Lung (tissue), 11 donors: ENCODE measurements at regions not wholly inside any gene's neighbourhood (a gene's known extent, or its start where the extent isn't known, plus 50 kb on each side); places are given as distances from the start of the nearest gene placed in this dataset.

Source experiments
- ATAC-seq: fragments of 200-7000 bp; cut with Tn5 transposase; one replicate; pipeline ENCODE4 v1.9.1; 2020; ENCODE audit warnings: moderate number of reproducible peaks; ENCODE audit not compliant: insufficient read depth, low FRiP score
- DNase-seq, 3 donors: peaks; one replicate each; pipeline ENCODE4 v3.0.0-alpha.2; 2013 to 2017
- H3K27ac ChIP-seq, 2 donors: one replicate each; pipeline ENCODE4 v1.5.1; 2013; ENCODE audit warnings: mild to moderate bottlenecking in 2 of 2, moderate library complexity in 2 of 2, control low read depth in 1 of 2, inconsistent platforms in 1 of 2, low read depth in 1 of 2, low read length in 1 of 2
- H3K27me3 ChIP-seq, 3 donors: one replicate each; pipeline ENCODE4 v1.5.1; 2013; ENCODE audit warnings: low read length in 2 of 3; ENCODE audit not compliant: control insufficient read depth in 3 of 3, insufficient read depth in 3 of 3
- H3K36me3 ChIP-seq, 4 donors: one replicate each; pipeline ENCODE4 v1.5.1; 2013; ENCODE audit warnings: low read length in 4 of 4, mild to moderate bottlenecking in 1 of 4, moderate library complexity in 1 of 4; ENCODE audit not compliant: control insufficient read depth in 4 of 4, insufficient read depth in 4 of 4
- H3K4me1 ChIP-seq, 5 donors: one replicate each; pipeline ENCODE4 v1.5.1; 2013; ENCODE audit warnings: low read length in 5 of 5, mild to moderate bottlenecking in 2 of 5, moderate library complexity in 1 of 5; ENCODE audit not compliant: control insufficient read depth in 5 of 5, insufficient read depth in 5 of 5
- H3K4me3 ChIP-seq: one replicate; pipeline ENCODE4 v1.5.1; 2013; ENCODE audit warnings: mild to moderate bottlenecking, control low read depth, moderate library complexity
- H3K9ac ChIP-seq, 2 donors: one replicate each; pipeline ENCODE4 v1.5.1; 2013; ENCODE audit warnings: low read length in 2 of 2, control low read depth in 1 of 2; ENCODE audit not compliant: insufficient read depth in 1 of 2
- H3K9me3 ChIP-seq, 4 donors: one replicate each; pipeline ENCODE4 v1.5.1; 2013; ENCODE audit warnings: low read length in 3 of 4, mild to moderate bottlenecking in 1 of 4, moderate library complexity in 1 of 4; ENCODE audit not compliant: control insufficient read depth in 4 of 4, insufficient read depth in 3 of 4
- CTCF ChIP-seq: IDR thresholded peaks from 2 replicates; pipeline ENCODE4 v1.5.1; 2012; ENCODE audit warnings: mild to moderate bottlenecking; ENCODE audit errors: control extremely low read depth, extremely low read depth
- WGBS, 2 donors: extraction: QIAGEN DNeasy Blood & Tissue Kit; methylation state at CpG; one replicate each; pipeline ENCODE4 v1.1.7; 2013; 5-methylcytosine and 5-hydroxymethylcytosine counted together
- donor health status: control.
- donor health status: control.
- donor health status: Bipolar disorder and iron deficiency.
- donor health status: healthy.
- donor health status: DM: yes; HTN: yes; CAD: no.

GRCh38 chr13:59086147-59086546 lies 1077.6 kb downstream of the DIAPH3 start:
- no peak for TF ChIP-seq CTCF
- 74 to 80% methylated on average over 2 of the region's 2 CpGs for WGBS, 2 donors
- no peak for ATAC-seq

DNA sequence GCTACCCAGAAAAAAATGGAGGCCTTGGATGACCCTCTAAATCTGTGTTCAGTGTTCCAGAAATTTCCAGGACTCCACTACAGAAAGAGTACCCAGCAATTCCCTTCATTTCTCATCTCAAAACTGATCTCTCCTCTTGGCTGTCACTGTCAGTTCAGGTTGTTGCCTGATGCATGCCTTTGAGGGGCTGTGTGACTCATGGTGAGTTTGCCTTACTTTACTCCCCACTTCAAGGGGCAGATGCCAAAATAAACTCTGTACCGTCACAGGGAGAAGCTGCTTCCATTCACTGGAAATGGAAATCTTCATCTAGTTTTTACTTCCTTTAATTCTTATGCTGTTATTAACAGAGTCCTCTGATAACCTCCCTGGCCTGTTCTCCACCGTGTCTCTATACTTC lies 1075.0 kb downstream of the DIAPH3 start:
- no peak for DNase-seq
- Histone ChIP-seq H3K27me3 (no peaks in the 10 kb centered on the region), H3K4me3 (no peak overlapping the region), H3K36me3 (no peaks in the 10 kb centered on the region), H3K9me3 (peaks cover 0 to 11% (median under 1%) of the 10 kb centered on the region in 4 donors), H3K4me1 (no peaks in the 10 kb centered on the region), H3K27ac (no peak overlapping the region), H3K9ac (no peak overlapping the region)
- TF ChIP-seq CTCF = no peak
- ATAC-seq = no peak
- WGBS, 2 donors = 53 to 77% methylated on average over 2 of the region's 2 CpGs

More at GRCh38 chr13:59086147-59086546, 1077.6 kb downstream of the DIAPH3 start:
- H3K36me3 ChIP-seq = no peaks in the 10 kb centered on the region
- H3K9me3 ChIP-seq = peaks cover 0 to 11% (median under 1%) of the 10 kb centered on the region in 4 donors
- no peak overlapping the region for H3K9ac ChIP-seq
- H3K27me3 ChIP-seq = no peaks in the 10 kb centered on the region
- no peak overlapping the region for H3K4me3 ChIP-seq
- H3K27ac ChIP-seq = no peak overlapping the region
- DNase-seq = no peak
- no peaks in the 10 kb centered on the region for H3K4me1 ChIP-seq

- Histone ChIP-seq H3K9ac (no peak overlapping the region), H3K4me1 (peaks cover 0 to under 1% (median 0%) of the 10 kb centered on the region in 5 donors), H3K36me3 (no peaks in the 10 kb centered on the region), H3K27ac (no peak overlapping the region), H3K9me3 (no peaks in the 10 kb centered on the region), H3K4me3 (no peak overlapping the region), H3K27me3 (no peaks in the 10 kb centered on the region)
- ATAC-seq = no peak
- no peak for DNase-seq
- TF ChIP-seq CTCF = no peak
- WGBS, 2 donors = 68% methylated on average over 2 of the region's 2 CpGs
These were observed 1069.5 kb downstream of the DIAPH3 start for GRCh38 chr13:59094181-59094580.
